H7 (cell line): ENCODE measurements at regions not wholly inside any gene's neighbourhood (a gene's known extent, or its start where the extent isn't known, plus 50 kb on each side); places are given as distances from the start of the nearest gene placed in this dataset.
A peak's percentile ranks its signal among the peaks of the same experiment; 100 is the strongest.
"Not testable (repeated sequence)": the region's sequence is repeated elsewhere in the genome, so short reads cannot be mapped to it uniquely, and the experiment has no call there.

Experiments
- DNase-seq: peaks from one replicate; pipeline ENCODE4 v3.0.0; 2012
- H3K27me3 ChIP-seq: 2 replicates; pipeline ENCODE4 v1.6.0; 2011; ENCODE audit warnings: mild to moderate bottlenecking, low read length; ENCODE audit not compliant: control insufficient read depth, insufficient read depth
- H3K36me3 ChIP-seq: replicated peaks from 2 replicates; pipeline ENCODE4 v1.5.1; 2011; ENCODE audit warnings: low read length; ENCODE audit not compliant: control insufficient read depth, insufficient read depth
- H3K4me3 ChIP-seq: 2 replicates; pipeline ENCODE4 v1.5.1; 2011; ENCODE audit warnings: low read depth, mild to moderate bottlenecking, control low read depth, low read length, moderate library complexity; ENCODE audit not compliant: insufficient read depth

DNA sequence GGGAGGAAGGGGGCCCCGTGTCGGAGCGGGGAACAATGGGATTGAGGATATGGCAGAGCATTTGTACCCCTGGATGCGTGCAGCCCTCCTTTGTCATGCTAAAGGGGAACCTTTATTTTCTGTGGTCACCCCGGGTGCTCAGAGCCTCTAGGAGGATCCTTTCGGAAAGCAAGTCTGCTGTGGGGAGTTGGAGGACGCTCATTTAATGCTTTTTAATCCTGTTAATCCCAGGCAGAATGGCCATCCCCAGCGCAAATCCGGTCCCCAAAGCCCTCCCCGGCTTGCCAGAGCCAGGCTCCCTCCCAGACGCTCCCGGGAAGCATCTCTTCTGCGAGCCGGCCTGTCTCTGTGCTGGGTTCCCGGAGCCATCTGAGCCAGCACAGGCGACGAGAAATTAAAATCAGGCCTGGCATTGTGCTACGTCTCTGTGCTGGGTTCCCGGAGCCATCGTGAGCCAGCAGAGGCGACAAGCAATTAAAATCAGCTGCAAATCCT, 113.2 kb upstream of the PPP2R3B start:
- no peaks in the 10 kb centered on the region for H3K36me3 ChIP-seq
- H3K27me3 ChIP-seq: peaks cover 10% of the 10 kb centered on the region; the same call in 1 of the 2 replicates
- DNase-seq: peak; percentile 69
- H3K4me3 ChIP-seq: peak overlapping the region; percentile 32

GRCh38 chrX:500481-501010, 113.8 kb upstream of the PPP2R3B start:
- H3K4me3 ChIP-seq: peak overlapping the region; percentile 32
- H3K27me3 ChIP-seq: peaks cover 10% of the 10 kb centered on the region; the same call in 1 of the 2 replicates
- no peak for DNase-seq
- H3K36me3 ChIP-seq: no peaks in the 10 kb centered on the region

DNA sequence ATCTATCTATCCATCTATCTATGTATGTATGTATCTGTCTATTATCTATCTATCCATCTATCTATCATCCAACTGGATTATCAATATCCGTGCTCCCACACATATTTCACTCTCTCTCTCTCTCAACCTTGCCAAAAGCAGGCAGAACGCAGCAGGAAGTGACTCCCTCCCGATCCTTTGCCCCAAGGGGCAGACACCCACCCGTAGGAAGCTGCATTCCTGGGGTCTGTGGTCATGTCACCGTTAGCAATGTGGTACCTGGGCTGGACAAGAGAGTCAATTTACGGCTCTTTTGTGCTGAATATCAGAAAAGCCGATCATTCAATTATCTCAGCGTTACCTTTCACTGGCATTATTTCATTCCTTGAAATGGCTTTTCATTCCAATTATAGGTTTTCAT, 119.6 kb upstream of the PPP2R3B start:
- Histone ChIP-seq H3K4me3 (no peak overlapping the region), H3K27me3 (peaks cover 11% of the 10 kb centered on the region), H3K36me3 (no peaks in the 10 kb centered on the region)
- no peak for DNase-seq

- no peak for DNase-seq
- peaks cover 16% of the 10 kb centered on the region for H3K27me3 ChIP-seq
- H3K4me3 ChIP-seq: no peak overlapping the region
Measured at GRCh38 chrX:508163-508562, 121.5 kb upstream of the PPP2R3B start.

DNA sequence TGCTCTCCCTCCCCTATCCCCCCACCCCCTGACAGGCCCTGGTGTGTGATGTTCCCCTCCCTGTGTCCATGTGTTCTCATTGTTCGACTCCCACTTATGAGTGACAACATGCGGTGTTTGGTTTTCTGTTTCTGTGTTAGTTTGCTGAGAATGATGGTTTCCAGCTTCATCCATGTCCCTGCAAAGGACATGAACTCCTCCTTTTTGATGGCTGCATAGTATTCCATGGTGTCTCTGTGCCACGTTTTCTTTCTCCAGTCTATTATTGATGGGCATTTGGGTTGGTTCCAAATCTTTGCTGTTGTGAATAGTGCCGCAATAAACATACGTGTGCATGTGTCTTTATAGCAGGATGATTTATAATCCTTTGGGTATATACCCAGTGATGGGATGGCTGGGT, 121.8 kb upstream of the SHOX start:
- not testable (repeated sequence) for H3K4me3 ChIP-seq, DNase-seq, H3K36me3 ChIP-seq
- H3K27me3 ChIP-seq: peaks cover 16% of the 10 kb centered on the region

More at GRCh38 chrX:508163-508562, 121.5 kb upstream of the PPP2R3B start:
- no peaks in the 10 kb centered on the region for H3K36me3 ChIP-seq

DNA sequence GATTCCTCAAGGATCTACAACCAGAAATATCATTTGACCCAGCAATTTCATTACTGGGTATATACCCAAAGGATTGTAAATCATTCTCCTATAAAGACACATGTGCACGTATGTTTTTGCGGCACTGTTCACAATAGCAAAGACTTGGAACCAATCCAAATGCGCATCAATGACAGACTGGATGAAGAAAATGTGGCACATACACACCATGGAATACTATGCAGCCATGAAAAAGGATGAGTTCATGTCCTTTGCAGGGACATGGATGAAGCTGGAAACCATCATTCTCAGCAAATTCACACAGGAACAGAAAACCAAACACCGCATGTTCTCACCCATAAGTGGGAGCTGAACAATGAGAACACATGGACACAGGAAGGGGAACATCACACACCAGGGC, 119.5 kb upstream of the SHOX start:
- H3K36me3 ChIP-seq, H3K4me3 ChIP-seq, DNase-seq: not testable (repeated sequence)
- peaks cover 19% of the 10 kb centered on the region for H3K27me3 ChIP-seq

DNA sequence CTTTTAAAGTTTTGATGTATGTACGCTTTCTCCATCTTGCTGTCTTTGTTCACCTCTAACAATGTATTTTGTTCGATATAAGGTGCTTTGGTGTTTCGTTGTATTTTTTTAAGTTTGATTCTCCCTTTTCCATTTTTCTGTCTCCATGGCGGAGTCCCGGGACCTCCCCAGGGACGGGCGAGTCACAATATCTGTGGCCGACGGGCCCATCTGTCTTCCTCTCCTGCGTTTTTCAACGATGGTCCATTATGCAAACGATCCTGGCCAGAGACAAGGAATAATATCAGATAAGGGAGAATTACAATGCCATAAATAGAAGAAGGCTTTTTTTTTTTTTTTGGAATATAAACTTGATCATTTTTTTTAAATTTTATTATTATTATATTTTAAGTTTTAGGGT, 112.3 kb upstream of the SHOX start:
- Histone ChIP-seq H3K4me3 (no peak overlapping the region), H3K27me3 (peaks cover 7% of the 10 kb centered on the region), H3K36me3 (no peaks in the 10 kb centered on the region)
- DNase-seq: no peak

- no peak for DNase-seq
- Histone ChIP-seq H3K27me3 (peaks cover 7% of the 10 kb centered on the region), H3K4me3 (no peak overlapping the region), H3K36me3 (no peaks in the 10 kb centered on the region)
Measured at GRCh38 chrX:519741-520140, 110.8 kb upstream of the SHOX start.

DNA sequence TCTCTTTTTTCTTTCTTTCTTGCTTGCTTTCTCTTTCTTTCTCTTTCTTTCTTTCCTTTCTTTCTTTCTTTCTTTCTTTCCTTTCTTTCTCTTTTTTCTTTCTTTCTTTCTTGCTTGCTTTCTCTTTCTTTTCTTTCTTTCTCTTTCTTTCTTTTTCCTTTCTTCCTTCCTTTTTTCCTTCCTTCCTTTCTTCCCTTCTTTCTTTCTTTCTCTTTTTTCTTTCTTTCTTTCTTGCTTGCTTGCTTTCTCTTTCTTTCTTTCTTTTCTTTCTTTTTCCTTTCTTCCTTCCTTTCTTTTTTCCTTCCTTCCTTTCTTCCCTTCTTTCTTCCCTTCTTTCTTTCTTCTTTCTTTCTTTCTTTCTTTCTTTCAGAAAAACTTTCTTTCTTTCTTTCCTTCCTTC, 108.1 kb upstream of the SHOX start:
- no peak for DNase-seq
- peaks cover 8% of the 10 kb centered on the region for H3K27me3 ChIP-seq
- no peak overlapping the region for H3K4me3 ChIP-seq
- H3K36me3 ChIP-seq: no peaks in the 10 kb centered on the region

DNA sequence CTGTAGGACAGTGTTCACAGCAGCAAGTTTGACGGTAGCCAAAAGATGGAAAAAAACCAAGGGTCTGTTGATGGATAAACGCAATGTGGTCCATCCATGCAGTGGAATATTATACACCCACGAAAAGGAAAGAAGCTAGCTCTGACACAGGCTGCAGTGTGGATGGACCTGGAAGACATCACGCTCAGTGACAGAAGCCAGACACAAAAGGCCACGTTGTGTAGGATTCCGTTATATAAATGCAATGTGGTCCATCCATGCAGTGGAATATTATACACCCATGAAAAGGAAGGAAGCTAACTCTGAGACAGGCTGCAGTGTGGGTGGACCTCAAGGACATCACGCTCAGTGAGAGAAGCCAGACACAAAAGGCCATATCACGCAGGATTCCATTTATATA, 105.5 kb upstream of the SHOX start:
- Histone ChIP-seq H3K4me3 (no peak overlapping the region), H3K36me3 (no peaks in the 10 kb centered on the region), H3K27me3 (peaks cover 8% of the 10 kb centered on the region)
- no peak for DNase-seq

DNA sequence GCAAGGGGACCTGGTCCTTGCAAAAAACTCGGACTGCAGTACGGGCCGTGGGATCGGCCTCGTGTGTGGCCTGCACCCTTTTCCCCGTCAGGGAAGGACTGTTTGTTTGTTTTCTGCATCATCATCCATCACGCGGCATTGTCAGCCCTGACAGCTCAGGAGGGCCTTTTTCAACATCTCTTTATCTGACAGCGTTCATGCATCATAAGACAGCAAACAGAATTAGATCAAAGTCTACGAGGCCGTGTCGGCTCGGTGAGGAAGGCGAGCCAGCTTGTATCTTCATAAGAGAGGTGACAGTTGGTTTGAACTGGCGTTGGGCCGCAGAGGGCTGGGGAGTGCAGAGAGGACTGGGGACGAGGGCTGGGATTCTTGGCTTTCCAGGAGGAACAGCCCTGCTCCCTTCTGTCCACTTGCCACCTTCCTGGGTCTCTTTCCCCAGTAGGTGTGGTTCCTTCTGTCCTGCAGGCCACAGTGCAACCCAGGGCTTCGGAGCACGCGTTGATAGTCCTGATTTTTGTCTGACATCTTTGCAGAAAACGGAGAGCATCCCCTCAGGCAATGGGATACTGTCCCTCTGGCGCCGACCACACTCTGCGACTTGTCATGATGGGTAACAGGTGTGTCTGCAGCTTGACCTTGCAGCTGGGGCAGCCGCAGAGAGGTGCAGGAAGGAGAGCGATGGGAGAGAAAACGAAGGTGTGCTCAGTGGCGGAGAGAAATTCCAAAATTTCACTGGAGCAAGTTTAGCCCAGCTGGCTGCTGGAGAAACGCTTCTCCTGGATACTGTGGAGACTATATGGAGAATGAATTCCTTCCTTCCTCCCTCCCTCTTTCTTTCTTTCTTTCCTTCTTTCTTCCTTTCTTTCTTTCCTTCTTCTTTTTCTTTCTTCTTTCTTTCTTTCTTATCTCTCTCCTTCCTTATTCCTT, 104.0 kb upstream of the SHOX start:
- Histone ChIP-seq H3K36me3 (no peaks in the 10 kb centered on the region), H3K27me3 (peaks cover 8% of the 10 kb centered on the region), H3K4me3 (no peak overlapping the region)
- no peak for DNase-seq

GRCh38 chrX:530726-531610, 99.6 kb upstream of the SHOX start:
- no peaks in the 10 kb centered on the region for H3K36me3 ChIP-seq
- H3K27me3 ChIP-seq: peaks cover 8% of the 10 kb centered on the region
- peak; percentile 62 for DNase-seq
- H3K4me3 ChIP-seq: no peak overlapping the region

DNA sequence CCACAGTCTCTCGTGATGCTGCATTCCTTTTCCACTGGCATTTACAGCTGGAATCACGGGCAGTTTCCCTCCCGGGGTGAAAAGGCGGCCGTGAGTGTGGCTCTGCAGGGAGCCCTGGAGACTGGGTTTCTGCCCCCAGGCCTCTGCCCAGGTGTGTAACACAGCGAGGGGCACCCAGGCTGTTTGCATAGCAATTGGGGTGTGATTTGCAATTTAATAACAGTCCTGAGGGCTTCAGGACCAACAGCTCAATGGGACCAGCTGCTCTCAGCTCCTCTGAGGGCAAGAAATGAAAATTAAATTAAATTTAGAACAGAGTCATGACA, 99.0 kb upstream of the SHOX start:
- DNase-seq: no peak
- Histone ChIP-seq H3K4me3 (no peak overlapping the region), H3K36me3 (no peaks in the 10 kb centered on the region), H3K27me3 (peaks cover 3% of the 10 kb centered on the region)

GRCh38 chrX:534804-535203, 95.8 kb upstream of the SHOX start:
- no peaks in the 10 kb centered on the region for H3K36me3 ChIP-seq
- no peaks in the 10 kb centered on the region for H3K27me3 ChIP-seq
- no peak overlapping the region for H3K4me3 ChIP-seq
- DNase-seq: no peak
